CD4-positive, alpha-beta T cell (primary cell): ENCODE measurements at regions not wholly inside any gene's neighbourhood (a gene's known extent, or its start where the extent isn't known, plus 50 kb on each side); places are given as distances from the start of the nearest gene placed in this dataset.

ENCODE experiments used
- ATAC-seq: fragments of 200-7000 bp; cut with Tn5 transposase; one replicate; pipeline ENCODE4 v1.10.0; 2022; ENCODE audit warnings: mild to moderate bottlenecking; ENCODE audit not compliant: poor library complexity
- CTCF ChIA-PET: fragments of 350-600 bp; sonication (Branson Sonifier 250); formaldehyde crosslinking; loops from one replicate; lab custom pipeline; 2021; ENCODE audit warnings: antibody characterized with exemption, inconsistent platforms; lab: Charles Lee
- POLR2A ChIA-PET: fragments of 350-600 bp; sonication (Branson Sonifier 250); formaldehyde crosslinking; loops from one replicate; lab custom pipeline; 2021; ENCODE audit warnings: antibody characterized with exemption, inconsistent platforms; lab: Charles Lee
- DNase-seq, 14 experiments: peaks; one replicate each; pipeline ENCODE4 v3.0.0-alpha.2; 2013 to 2020; ENCODE audit warnings: mixed read lengths in 2 of 14
- H3K27ac ChIP-seq, 2 donors: one replicate each; pipeline versions ENCODE4 v1.5.1 to v1.7.0; 2013; ENCODE audit warnings: low read length in 2 of 2, low read depth in 1 of 2, mild to moderate bottlenecking in 1 of 2
- H3K27me3 ChIP-seq, 2 experiments: 1 replicate in 1 of 2; 2 replicates in 1 of 2; pipeline versions ENCODE4 v1.6.1 to v1.7.0; 2013; ENCODE audit warnings: low read length in 2 of 2, control low read depth in 1 of 2, mild to moderate bottlenecking in 1 of 2, moderate library complexity in 1 of 2; ENCODE audit not compliant: insufficient read depth in 2 of 2, control insufficient read depth in 1 of 2
- H3K36me3 ChIP-seq: one replicate; pipeline ENCODE4 v1.6.1; 2013; ENCODE audit warnings: low read length, control low read depth; ENCODE audit not compliant: insufficient read depth
- H3K4me1 ChIP-seq: one replicate; pipeline ENCODE4 v1.6.1; 2013; ENCODE audit warnings: low read length, control low read depth; ENCODE audit not compliant: insufficient read depth
- H3K4me3 ChIP-seq: one replicate; pipeline ENCODE4 v1.5.1; 2013; ENCODE audit warnings: mild to moderate bottlenecking, low read length, moderate library complexity
- H3K9me3 ChIP-seq, 2 experiments: 1 replicate in 1 of 2; 2 replicates in 1 of 2; pipeline versions ENCODE4 v1.6.1 to v1.7.0; 2013; ENCODE audit warnings: low read length in 2 of 2, mild to moderate bottlenecking in 2 of 2, control low read depth in 1 of 2, moderate library complexity in 1 of 2; ENCODE audit not compliant: control insufficient read depth in 1 of 2, insufficient read depth in 1 of 2
- H3K27ac Mint-ChIP-seq: one replicate; pipeline ENCODE4 v1.8.0; 2020; ENCODE audit warnings: mixed read lengths
- H3K27me3 Mint-ChIP-seq: one replicate; pipeline ENCODE4 v1.8.0; 2021; ENCODE audit warnings: mixed read lengths
- H3K36me3 Mint-ChIP-seq: one replicate; pipeline ENCODE4 v1.8.0; 2021; ENCODE audit warnings: low read depth, mixed read lengths
- H3K4me1 Mint-ChIP-seq: one replicate; pipeline ENCODE4 v1.8.0; 2021; ENCODE audit warnings: low read depth, mixed read lengths
- H3K4me3 Mint-ChIP-seq: one replicate; pipeline ENCODE4 v1.8.0; 2020; ENCODE audit warnings: mild to moderate bottlenecking, mixed read lengths
- H3K9me3 Mint-ChIP-seq: one replicate; pipeline ENCODE4 v1.8.0; 2020; ENCODE audit warnings: mixed read lengths
- intact Hi-C, 2 experiments: fragments of 100-400 bp; cut with DNase I in 1 of 2; cut with micrococcal nuclease in 1 of 2; formaldehyde crosslinking; loops; one replicate each; pipeline versions ENCODE4 v1.15.1 to v1.9.0; 2023 to 2025; cut with DNase I, micrococcal nuclease
- TF ChIP-seq, protein P1 (sequence below): fragments of 200-600 bp; IDR thresholded peaks from one replicate; pipeline ENCODE4 v1.8.0; 2022; ENCODE audit warnings: antibody characterized with exemption, mild to moderate bottlenecking

DNA sequence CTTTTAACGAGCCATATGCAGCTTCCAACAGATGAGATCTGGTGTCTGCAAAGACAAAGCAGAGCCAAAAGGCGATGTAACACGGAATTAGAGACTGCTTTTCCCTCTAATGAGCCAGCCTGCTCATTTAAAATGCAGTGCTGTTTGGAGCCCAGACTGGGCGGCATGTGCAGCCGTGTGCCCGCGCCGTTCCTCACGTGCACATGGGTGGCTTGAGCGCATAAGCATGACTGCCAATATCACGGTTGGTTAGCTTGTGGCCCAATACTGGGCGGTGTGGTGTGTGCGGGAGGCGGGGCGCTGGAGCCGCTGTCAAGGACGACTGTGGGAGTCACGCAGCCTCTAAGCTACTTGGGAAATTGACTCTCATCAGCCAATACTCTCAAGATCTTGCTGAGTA, 87.0 kb upstream of the SCOC start:
- TF ChIP-seq, protein P1, sequence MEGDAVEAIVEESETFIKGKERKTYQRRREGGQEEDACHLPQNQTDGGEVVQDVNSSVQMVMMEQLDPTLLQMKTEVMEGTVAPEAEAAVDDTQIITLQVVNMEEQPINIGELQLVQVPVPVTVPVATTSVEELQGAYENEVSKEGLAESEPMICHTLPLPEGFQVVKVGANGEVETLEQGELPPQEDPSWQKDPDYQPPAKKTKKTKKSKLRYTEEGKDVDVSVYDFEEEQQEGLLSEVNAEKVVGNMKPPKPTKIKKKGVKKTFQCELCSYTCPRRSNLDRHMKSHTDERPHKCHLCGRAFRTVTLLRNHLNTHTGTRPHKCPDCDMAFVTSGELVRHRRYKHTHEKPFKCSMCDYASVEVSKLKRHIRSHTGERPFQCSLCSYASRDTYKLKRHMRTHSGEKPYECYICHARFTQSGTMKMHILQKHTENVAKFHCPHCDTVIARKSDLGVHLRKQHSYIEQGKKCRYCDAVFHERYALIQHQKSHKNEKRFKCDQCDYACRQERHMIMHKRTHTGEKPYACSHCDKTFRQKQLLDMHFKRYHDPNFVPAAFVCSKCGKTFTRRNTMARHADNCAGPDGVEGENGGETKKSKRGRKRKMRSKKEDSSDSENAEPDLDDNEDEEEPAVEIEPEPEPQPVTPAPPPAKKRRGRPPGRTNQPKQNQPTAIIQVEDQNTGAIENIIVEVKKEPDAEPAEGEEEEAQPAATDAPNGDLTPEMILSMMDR, result no peak
- no peaks in the 10 kb centered on the region for H3K4me1 ChIP-seq
- peaks cover 1% of the 10 kb centered on the region for H3K27me3 Mint-ChIP-seq
- H3K27ac ChIP-seq, result no peak overlapping the region
- CTCF ChIA-PET, result interaction anchor here (0.7 kb wide), 1 partner anchor 289 kb away, joined by 3 read pairs; no protein-coding TSS in a partner anchor
- no peaks in the 10 kb centered on the region for H3K9me3 Mint-ChIP-seq
- no peaks in the 10 kb centered on the region for H3K36me3 Mint-ChIP-seq
- H3K27me3 ChIP-seq, result peaks cover 0 to 8% of the 10 kb centered on the region in 2 experiments
- no peaks in the 10 kb centered on the region for H3K4me1 Mint-ChIP-seq
- no peak overlapping the region for H3K4me3 Mint-ChIP-seq
- H3K36me3 ChIP-seq, result no peaks in the 10 kb centered on the region
- ATAC-seq (no peak), DNase-seq (no peak)
- POLR2A ChIA-PET, result no interaction called here
- H3K9me3 ChIP-seq, result no peaks in the 10 kb centered on the region
- H3K27ac Mint-ChIP-seq, result no peak overlapping the region
- intact Hi-C loops, result no loop called here
- H3K4me3 ChIP-seq, result no peak overlapping the region

DNA sequence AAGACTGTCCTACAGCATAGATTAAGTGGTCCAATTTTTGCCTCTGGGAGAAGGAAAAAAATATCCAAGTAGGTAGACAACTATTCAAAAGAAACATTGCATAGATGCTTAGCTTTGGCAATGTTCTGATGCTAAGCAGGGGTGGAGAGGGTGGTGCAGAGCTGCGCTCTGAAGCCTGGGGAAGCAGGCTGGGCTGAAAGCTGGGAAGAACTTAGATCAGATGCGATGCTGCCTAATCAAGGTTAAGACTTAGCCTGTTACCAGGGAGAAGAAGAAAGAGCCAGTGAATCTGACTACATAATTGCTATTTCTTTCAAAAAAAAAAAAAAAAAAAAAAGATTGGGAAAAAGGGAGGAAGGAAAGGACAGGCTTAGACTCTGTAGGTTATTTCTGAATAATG, 89.0 kb upstream of the SCOC start:
- Mint-ChIP-seq H3K27ac (no peak overlapping the region), H3K27me3 (peaks cover 14% of the 10 kb centered on the region), H3K9me3 (no peaks in the 10 kb centered on the region), H3K4me1 (no peaks in the 10 kb centered on the region), H3K4me3 (no peak overlapping the region), H3K36me3 (no peaks in the 10 kb centered on the region)
- ChIA-PET CTCF (no interaction called here), POLR2A (no interaction called here)
- Histone ChIP-seq H3K4me1 (no peaks in the 10 kb centered on the region), H3K27ac (no peak overlapping the region), H3K27me3 (peaks cover 0 to 10% of the 10 kb centered on the region in 2 experiments), H3K36me3 (no peaks in the 10 kb centered on the region), H3K9me3 (no peaks in the 10 kb centered on the region), H3K4me3 (no peak overlapping the region)
- ATAC-seq (no peak), DNase-seq (no peak)
- TF ChIP-seq, protein P1, result no peak
- intact Hi-C loops, result no loop called here

DNA sequence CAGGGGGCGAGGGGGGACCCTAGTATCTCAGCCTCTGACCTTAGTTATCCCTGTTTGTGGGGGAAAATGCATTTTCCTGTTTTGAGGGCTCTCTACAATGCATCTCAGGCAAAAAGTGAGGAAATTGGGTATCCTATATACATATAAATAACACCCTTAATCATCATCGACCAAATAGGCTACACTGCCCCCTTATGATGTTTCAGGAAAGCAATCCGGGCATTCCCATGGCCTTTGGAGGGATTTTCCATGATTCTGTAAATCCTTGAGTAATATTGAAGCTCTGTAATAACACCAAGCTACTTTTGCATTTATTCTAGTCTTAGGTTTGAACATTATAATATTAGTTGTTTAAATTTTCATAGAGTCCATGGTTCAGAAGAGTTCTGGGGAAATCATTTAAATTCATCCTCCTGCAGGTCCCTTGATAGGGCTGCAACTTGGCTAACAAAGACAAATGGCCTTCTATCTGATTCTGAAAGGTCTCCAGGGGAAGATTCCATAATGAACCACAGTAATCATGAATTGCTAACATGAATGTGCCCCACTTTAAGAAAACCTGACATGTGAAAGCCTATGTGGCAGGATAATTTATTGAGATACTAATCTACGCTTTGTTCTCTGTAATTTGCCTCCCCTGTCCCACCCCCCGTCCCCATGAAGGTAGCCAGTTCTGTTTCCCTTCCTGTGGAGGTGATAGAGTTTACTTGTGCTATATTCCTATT, 91.5 kb upstream of the SCOC start:
- Mint-ChIP-seq H3K4me3 (no peak overlapping the region), H3K9me3 (no peaks in the 10 kb centered on the region), H3K36me3 (no peaks in the 10 kb centered on the region), H3K4me1 (no peaks in the 10 kb centered on the region), H3K27ac (no peak overlapping the region), H3K27me3 (peaks cover 18% of the 10 kb centered on the region)
- POLR2A ChIA-PET, result no interaction called here
- Histone ChIP-seq H3K36me3 (no peaks in the 10 kb centered on the region), H3K4me1 (no peaks in the 10 kb centered on the region), H3K27me3 (peaks cover 0 to 14% of the 10 kb centered on the region in 2 experiments), H3K9me3 (no peaks in the 10 kb centered on the region), H3K4me3 (no peak overlapping the region), H3K27ac (no peak overlapping the region)
- TF ChIP-seq, protein P1, result no peak
- DNase-seq (no peak), ATAC-seq (no peak)
- CTCF ChIA-PET, result no interaction called here
- intact Hi-C loops, result no loop called here
